Adipocyte (in vitro differentiated cells): ENCODE measurements at regions not wholly inside any gene's neighbourhood (a gene's known extent, or its start where the extent isn't known, plus 50 kb on each side); places are given as distances from the start of the nearest gene placed in this dataset.
A peak's percentile ranks its signal among the peaks of the same experiment; 100 is the strongest.

Experiments
- DNase-seq: peaks from one replicate; pipeline ENCODE4 v3.0.0-alpha.2; 2015; ENCODE audit warnings: low read depth
- H3K27me3 ChIP-seq: replicated peaks from 2 replicates; pipeline ENCODE4 v1.7.0; 2013; ENCODE audit warnings: mild to moderate bottlenecking, low read length, moderate library complexity; ENCODE audit not compliant: control insufficient read depth, insufficient read depth
- H3K36me3 ChIP-seq: 2 replicates; pipeline ENCODE4 v1.7.0; 2013; ENCODE audit warnings: low read length, mild to moderate bottlenecking, moderate library complexity; ENCODE audit not compliant: control insufficient read depth, insufficient read depth, severe bottlenecking
- H3K4me1 ChIP-seq: 2 replicates; pipeline ENCODE4 v1.7.0; 2013; ENCODE audit warnings: mild to moderate bottlenecking, low read length, moderate library complexity; ENCODE audit not compliant: control insufficient read depth, insufficient read depth
- H3K4me3 ChIP-seq: 2 replicates; pipeline ENCODE4 v1.7.0; 2013; ENCODE audit warnings: mild to moderate bottlenecking, low read length, moderate library complexity
- H3K9ac ChIP-seq: 2 replicates; pipeline ENCODE4 v1.7.0; 2013; ENCODE audit warnings: mild to moderate bottlenecking, low read length, moderate library complexity
- H3K9me3 ChIP-seq: 2 replicates; pipeline ENCODE4 v1.7.0; 2013; ENCODE audit warnings: mild to moderate bottlenecking, low read length, moderate library complexity; ENCODE audit not compliant: control insufficient read depth

DNA sequence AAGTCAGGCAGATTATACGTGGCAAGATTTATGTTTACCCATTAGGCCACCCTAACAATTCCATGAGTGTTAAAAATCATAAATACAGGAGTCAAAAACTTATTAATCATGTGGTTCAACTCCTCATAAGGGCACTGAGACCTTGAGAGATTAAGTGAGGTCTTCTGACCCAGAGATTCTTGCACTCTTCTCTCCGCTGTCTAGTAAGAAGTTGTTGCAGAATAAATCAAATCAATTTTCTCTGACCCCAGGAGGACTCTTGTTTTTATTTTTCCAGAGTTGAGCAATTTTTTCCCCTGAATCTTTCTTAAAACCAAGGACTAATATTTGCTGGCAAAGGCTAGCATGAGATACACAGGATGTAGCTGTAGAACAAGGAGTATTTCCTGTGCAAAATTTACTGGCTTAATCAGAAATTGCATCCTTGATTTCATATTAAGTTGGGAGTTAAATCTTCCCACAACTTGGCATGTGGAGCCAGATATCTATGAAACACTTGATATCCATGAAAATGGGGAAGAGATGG lies 90.9 kb upstream of the PTHLH start:
- no peak overlapping the region for H3K9ac ChIP-seq
- no peaks in the 10 kb centered on the region for H3K9me3 ChIP-seq
- H3K4me3 ChIP-seq: no peak overlapping the region

DNA sequence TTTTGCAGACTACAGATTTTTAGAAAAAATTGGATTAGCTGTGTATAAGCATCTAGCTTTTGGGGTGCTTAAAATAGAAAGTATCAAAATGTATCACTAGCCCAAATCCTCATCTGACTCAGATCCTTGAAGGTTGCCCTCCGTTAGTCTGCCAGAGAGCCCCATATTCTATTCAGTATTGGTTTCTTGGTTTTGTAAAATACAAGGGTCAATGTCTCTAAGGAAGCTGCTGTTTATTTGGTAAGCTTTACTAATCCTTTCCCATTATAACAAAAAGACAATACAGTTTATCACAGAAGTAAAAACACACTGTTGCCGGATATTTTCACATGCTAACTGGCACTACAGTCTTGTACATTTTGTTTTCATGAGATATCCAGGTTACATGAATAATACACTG lies 92.8 kb upstream of the PTHLH start:
- H3K9ac ChIP-seq: no peak overlapping the region

More for the DNA sequence above, 90.9 kb upstream of the PTHLH start:
- no peaks in the 10 kb centered on the region for H3K36me3 ChIP-seq
- peaks cover 18% of the 10 kb centered on the region for H3K4me1 ChIP-seq
- no peak for DNase-seq
- H3K27me3 ChIP-seq: no peaks in the 10 kb centered on the region

DNA sequence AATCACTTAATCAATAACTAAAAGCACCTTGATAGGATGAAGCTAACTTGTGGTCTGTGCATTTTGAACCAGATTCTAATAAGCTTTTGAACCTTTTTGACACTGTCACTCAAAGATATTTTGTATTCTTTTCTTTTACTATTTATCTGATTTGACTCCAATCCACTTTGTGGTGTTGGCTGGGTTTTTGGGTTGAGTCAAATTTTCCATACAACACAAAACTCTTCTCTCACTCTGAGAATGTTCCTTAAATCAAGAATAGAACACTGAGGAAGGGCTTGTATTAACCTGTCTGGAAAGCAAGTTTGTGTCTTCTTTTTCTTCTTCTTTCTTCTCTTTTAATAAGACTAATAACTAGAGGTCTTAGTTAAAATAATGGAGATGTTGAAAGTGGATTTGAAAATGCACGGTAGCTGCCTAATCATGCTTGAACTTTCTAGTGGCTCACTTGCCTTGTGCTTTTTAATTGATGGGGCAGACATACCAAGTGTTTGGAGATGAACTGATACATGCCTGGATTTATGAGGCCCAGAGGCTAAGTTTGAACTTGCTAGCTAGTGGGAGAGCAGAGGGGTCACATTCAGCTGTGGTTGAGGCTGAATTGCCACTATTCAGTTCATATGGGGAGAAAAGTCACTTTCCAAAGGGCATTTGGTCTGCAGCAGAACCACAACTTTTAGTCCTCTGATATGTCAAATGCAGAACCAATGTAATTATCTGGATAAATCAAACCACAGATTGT lies 93.5 kb upstream of the PTHLH start:
- Histone ChIP-seq H3K9ac (no peak overlapping the region), H3K4me1 (peaks cover 8% of the 10 kb centered on the region), H3K4me3 (no peak overlapping the region), H3K36me3 (no peaks in the 10 kb centered on the region), H3K9me3 (peaks cover 2% of the 10 kb centered on the region), H3K27me3 (no peaks in the 10 kb centered on the region)
- no peak for DNase-seq

More for the DNA sequence above, 92.8 kb upstream of the PTHLH start:
- Histone ChIP-seq H3K4me3 (no peak overlapping the region), H3K4me1 (peaks cover 8% of the 10 kb centered on the region), H3K36me3 (no peaks in the 10 kb centered on the region), H3K27me3 (no peaks in the 10 kb centered on the region), H3K9me3 (no peaks in the 10 kb centered on the region)
- no peak for DNase-seq

DNA sequence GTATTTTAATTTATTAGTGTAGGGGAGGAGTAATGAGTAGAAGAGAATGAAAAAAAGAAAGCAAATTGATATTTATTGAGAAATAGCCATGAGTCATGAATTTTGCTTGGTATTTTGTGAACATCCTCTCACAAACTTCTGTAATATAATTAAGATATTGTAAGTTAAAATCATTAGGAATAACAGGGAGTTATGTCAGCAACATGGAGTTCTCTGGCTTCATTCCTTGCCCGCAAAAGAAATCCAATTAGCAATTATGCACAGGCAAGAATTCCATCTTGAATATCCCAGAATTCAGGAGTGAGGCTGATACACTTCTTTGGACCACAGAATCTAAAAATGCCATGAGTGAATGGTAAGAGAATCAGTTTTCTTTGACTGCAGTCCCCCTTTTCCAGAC lies 94.3 kb upstream of the PTHLH start:
- H3K9me3 ChIP-seq: peaks cover 10% of the 10 kb centered on the region
- no peaks in the 10 kb centered on the region for H3K27me3 ChIP-seq
- H3K9ac ChIP-seq: no peak overlapping the region
- no peak overlapping the region for H3K4me3 ChIP-seq
- H3K36me3 ChIP-seq: no peaks in the 10 kb centered on the region
- peak; percentile 25 for DNase-seq
- peaks cover 8% of the 10 kb centered on the region for H3K4me1 ChIP-seq

DNA sequence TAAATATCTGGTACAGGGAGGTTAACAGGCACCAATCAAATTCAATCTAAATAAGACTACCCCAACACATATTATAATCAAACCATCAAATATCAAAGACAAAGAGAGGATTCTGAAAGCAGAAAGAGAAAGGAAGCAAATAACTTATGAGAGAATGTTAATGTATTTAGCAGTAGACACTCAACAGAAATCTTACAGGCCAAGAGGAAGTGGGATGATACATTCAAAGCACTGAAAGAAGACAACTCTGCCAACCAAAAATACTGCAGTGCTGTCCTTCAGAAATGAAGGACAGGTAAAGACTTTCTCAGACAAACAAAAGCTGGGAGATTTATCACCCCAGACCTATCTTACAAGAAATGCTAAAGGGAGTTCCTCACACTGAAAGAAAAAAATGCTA lies 95.9 kb upstream of the PTHLH start:
- Histone ChIP-seq H3K4me3 (no peak overlapping the region), H3K4me1 (peaks cover 4% of the 10 kb centered on the region), H3K9me3 (peaks cover 15% of the 10 kb centered on the region), H3K27me3 (no peaks in the 10 kb centered on the region), H3K36me3 (no peaks in the 10 kb centered on the region), H3K9ac (no peak overlapping the region)
- no peak for DNase-seq

DNA sequence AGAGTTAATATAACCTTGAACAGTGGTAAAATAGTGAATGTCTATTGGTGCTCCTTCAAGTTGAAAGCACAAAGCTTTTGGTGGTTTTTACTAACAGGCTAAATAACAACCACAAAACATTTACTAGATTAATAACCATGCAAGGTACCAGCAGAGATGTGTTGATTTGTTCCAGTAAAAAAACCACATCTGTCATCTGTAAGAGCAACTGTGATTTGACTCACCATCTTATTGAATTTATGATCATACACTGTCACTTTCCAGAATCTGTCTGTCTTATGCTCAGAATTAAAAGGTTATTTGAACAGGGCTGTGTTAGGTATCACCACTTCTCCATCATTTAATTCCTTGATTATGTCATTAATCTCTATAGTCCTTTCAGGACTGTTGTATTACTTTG lies 107.0 kb upstream of the PTHLH start:
- H3K9ac ChIP-seq: no peak overlapping the region
- no peak overlapping the region for H3K4me3 ChIP-seq
- no peaks in the 10 kb centered on the region for H3K27me3 ChIP-seq
- H3K9me3 ChIP-seq: peaks cover 6% of the 10 kb centered on the region
- DNase-seq: no peak
- H3K36me3 ChIP-seq: no peaks in the 10 kb centered on the region
- peaks cover 11% of the 10 kb centered on the region for H3K4me1 ChIP-seq

DNA sequence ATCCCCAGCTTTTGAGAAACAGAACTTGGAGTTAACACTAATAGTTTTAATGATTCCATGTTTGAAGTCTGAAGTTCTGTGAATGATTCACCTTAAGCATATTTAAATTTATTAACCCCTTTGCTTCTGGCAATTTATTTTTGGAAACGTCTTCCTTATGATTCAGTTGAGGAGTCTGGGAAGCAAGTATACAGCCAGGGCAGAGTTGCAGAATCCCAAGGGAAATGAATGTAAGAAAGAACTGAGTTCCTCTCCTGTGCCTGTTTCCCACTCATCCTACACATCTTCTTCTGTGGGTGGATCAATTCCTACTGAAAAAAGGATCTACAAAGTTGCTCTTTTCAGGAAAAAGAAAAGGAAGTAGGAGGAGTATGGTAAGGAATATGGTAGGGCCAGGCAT lies 108.2 kb upstream of the CCDC91 start:
- Histone ChIP-seq H3K9ac (no peak overlapping the region), H3K4me3 (no peak overlapping the region)
- DNase-seq: no peak

DNA sequence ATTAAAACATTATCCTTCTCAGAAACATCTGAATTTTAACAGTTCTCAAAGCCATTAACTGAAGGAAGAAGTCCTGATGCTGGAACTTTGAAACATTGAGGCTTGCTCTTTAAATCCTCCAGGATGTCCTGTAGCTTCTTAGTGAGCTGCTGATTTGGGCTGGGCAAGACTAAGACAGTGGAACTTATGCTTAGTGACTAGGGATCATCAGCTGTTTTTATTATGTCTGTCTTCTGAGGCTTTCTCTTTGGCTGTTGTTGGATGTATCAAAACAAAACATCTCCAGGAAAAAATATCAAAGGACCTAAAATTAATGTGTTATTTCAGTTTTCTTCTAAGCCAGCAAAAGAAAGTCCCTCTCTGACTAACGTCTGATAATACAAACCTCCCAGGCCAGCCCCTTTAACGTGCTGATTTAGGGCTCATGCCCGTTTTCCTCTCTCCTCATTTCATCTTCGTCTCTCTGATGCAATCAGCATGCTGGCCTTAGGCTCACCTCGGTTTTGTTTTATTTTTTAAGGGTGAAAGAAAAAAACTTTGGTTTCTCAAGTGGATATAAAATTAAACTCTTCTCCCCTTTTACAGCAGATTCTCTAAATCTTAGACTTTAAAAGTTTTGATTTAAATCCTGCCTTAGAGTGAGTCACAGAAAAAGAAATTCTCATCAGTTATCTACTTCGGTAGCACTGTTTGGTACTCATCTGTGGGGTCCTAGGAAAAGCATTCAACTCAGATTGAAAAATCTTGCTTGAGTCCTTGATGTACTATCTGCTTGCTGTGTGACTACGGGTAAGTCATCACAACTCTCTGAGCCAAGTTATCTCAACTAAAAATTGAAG lies 106.2 kb upstream of the CCDC91 start:
- H3K36me3 ChIP-seq: no peaks in the 10 kb centered on the region
- no peaks in the 10 kb centered on the region for H3K9me3 ChIP-seq
- no peaks in the 10 kb centered on the region for H3K27me3 ChIP-seq
- H3K4me1 ChIP-seq: peaks cover 16% of the 10 kb centered on the region
- H3K9ac ChIP-seq: no peak overlapping the region
- no peak overlapping the region for H3K4me3 ChIP-seq
- DNase-seq: peak; percentile 50

More for the DNA sequence above, 108.2 kb upstream of the CCDC91 start:
- Histone ChIP-seq H3K36me3 (no peaks in the 10 kb centered on the region), H3K9me3 (no peaks in the 10 kb centered on the region), H3K27me3 (no peaks in the 10 kb centered on the region), H3K4me1 (peaks cover 11% of the 10 kb centered on the region)

DNA sequence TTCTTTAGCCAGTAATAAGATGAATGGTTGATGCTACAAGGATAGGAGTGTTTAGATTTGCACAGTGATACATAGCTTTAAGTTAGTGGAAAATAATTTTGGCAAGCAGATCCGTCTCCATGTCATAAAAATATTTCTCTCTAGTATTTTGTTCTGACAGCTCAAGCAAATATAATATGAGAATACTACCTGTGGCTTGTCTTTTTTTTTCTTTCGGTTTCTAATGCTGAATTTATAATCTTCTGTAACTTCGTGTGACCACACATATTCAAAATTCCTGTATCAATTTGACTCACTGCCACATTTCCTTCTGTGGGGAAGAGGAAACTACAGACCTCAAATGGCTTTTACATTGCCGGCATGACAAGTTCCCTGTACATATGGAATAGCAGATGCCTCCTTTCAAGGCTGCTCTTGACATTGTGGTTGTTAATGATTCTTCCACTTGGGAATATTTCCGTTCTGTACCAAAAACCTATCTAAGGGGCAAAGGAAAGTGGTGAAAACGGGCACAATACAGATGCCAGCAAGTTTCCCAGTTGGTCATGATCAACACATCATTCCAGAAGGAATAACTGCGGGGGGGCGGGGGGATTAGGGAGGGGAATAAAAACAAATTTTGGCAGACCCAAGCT lies 103.6 kb upstream of the CCDC91 start:
- peaks cover 24% of the 10 kb centered on the region for H3K4me1 ChIP-seq
- H3K4me3 ChIP-seq: no peak overlapping the region
- H3K9ac ChIP-seq: no peak overlapping the region
- no peak for DNase-seq
- H3K9me3 ChIP-seq: no peaks in the 10 kb centered on the region
- H3K36me3 ChIP-seq: no peaks in the 10 kb centered on the region
- no peaks in the 10 kb centered on the region for H3K27me3 ChIP-seq

DNA sequence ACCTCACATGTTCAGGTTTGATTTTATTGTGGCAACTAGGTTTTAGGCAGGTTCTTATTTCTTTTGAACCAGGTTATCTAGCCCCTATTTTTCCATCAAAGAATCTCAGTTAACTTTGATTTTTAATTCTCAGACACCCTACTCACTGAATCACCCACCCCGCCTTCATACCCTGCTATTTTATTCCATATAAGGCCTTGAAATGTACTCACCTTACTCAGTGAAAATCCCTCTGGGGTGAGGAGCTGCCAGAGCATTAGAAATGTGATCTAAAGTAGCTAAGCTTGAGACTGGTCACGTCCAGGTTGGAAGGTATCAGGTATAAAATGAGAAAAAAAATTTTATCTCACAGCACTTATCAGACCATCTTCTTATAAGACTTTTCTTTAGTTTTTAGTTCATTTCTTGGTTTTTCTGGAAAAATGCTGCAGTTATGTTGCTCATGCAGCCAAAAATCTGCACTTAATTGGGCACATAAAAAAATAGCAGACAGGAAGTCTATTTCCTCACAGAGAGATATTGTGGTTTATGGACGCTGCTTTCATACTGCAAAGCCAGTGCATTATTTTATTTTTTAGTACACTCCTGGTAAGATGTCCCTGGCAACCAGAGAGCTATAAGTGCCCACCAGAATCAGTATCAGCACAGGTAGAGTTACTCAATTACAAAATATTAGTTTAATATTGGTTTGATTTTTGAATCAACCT lies 101.5 kb upstream of the CCDC91 start:
- no peak overlapping the region for H3K9ac ChIP-seq
- no peaks in the 10 kb centered on the region for H3K27me3 ChIP-seq
- peak; percentile 43 for DNase-seq
- no peak overlapping the region for H3K4me3 ChIP-seq
- no peaks in the 10 kb centered on the region for H3K36me3 ChIP-seq
- no peaks in the 10 kb centered on the region for H3K9me3 ChIP-seq
- peaks cover 30% of the 10 kb centered on the region for H3K4me1 ChIP-seq
